ENCODE measurements at regions not wholly inside any gene's neighbourhood (a gene's known extent, or its start where the extent isn't known, plus 50 kb on each side); places are given as distances from the start of the nearest gene placed in this dataset.
"Not testable (repeated sequence)": the region's sequence is repeated elsewhere in the genome, so short reads cannot be mapped to it uniquely, and the experiment has no call there.

GRCh38 chr13:34179481-34179880 lies 361.5 kb downstream of the RFC3 start:
- Mint-ChIP-seq H3K27ac (no peak overlapping the region), H3K4me3 (no peak overlapping the region), H3K9me3 (no peaks in the 10 kb centered on the region), H3K36me3 (no peaks in the 10 kb centered on the region), H3K27me3 (no peaks in the 10 kb centered on the region), H3K4me1 (no peaks in the 10 kb centered on the region)
- CTCF ChIA-PET, result no interaction called here
- DNase-seq, result no peak

- CTCF ChIA-PET, result no interaction called here
- Mint-ChIP-seq H3K36me3 (no peaks in the 10 kb centered on the region), H3K4me1 (no peaks in the 10 kb centered on the region), H3K27me3 (no peaks in the 10 kb centered on the region), H3K9me3 (no peaks in the 10 kb centered on the region), H3K27ac (no peak overlapping the region), H3K4me3 (no peak overlapping the region)
- DNase-seq, result no peak
Measured at GRCh38 chr13:34179927-34180326, 362.0 kb downstream of the RFC3 start.

- DNase-seq, H3K4me1 Mint-ChIP-seq, H3K9me3 Mint-ChIP-seq, H3K27me3 Mint-ChIP-seq, CTCF ChIA-PET, H3K27ac Mint-ChIP-seq, H3K36me3 Mint-ChIP-seq, H3K4me3 Mint-ChIP-seq: not testable (repeated sequence)
Measured at GRCh38 chr13:34181256-34181655, 363.3 kb downstream of the RFC3 start.

- H3K36me3 Mint-ChIP-seq, result no peaks in the 10 kb centered on the region
- no peaks in the 10 kb centered on the region for H3K27me3 Mint-ChIP-seq
- no peak for DNase-seq
- H3K4me3 Mint-ChIP-seq, result no peak overlapping the region
- no peaks in the 10 kb centered on the region for H3K4me1 Mint-ChIP-seq
- no peak overlapping the region for H3K27ac Mint-ChIP-seq
- CTCF ChIA-PET, result no interaction called here
- H3K9me3 Mint-ChIP-seq, result no peaks in the 10 kb centered on the region
Measured at GRCh38 chr13:34189946-34190345, 372.0 kb downstream of the RFC3 start.

GRCh38 chr13:34201050-34201913 lies 383.3 kb downstream of the RFC3 start:
- H3K4me1 Mint-ChIP-seq, result no peaks in the 10 kb centered on the region
- H3K4me3 Mint-ChIP-seq, result no peak overlapping the region
- no peaks in the 10 kb centered on the region for H3K27me3 Mint-ChIP-seq
- H3K36me3 Mint-ChIP-seq, result no peaks in the 10 kb centered on the region
- CTCF ChIA-PET, result no interaction called here
- H3K9me3 Mint-ChIP-seq, result no peaks in the 10 kb centered on the region
- no peak for DNase-seq
- H3K27ac Mint-ChIP-seq, result no peak overlapping the region

GRCh38 chr13:34207334-34207733 lies 389.4 kb downstream of the RFC3 start:
- H3K9me3 Mint-ChIP-seq, result no peaks in the 10 kb centered on the region
- no peak overlapping the region for H3K27ac Mint-ChIP-seq
- H3K27me3 Mint-ChIP-seq, result no peaks in the 10 kb centered on the region
- CTCF ChIA-PET, result no interaction called here
- no peak overlapping the region for H3K4me3 Mint-ChIP-seq
- H3K36me3 Mint-ChIP-seq, result no peaks in the 10 kb centered on the region
- no peaks in the 10 kb centered on the region for H3K4me1 Mint-ChIP-seq
- no peak for DNase-seq

GRCh38 chr13:34207872-34208271 lies 389.9 kb downstream of the RFC3 start:
- CTCF ChIA-PET, result no interaction called here
- H3K27me3 Mint-ChIP-seq, result no peaks in the 10 kb centered on the region
- H3K4me1 Mint-ChIP-seq, result no peaks in the 10 kb centered on the region

GRCh38 chr13:34208336-34208735 lies 390.4 kb downstream of the RFC3 start:
- H3K4me1 Mint-ChIP-seq, result no peaks in the 10 kb centered on the region
- DNase-seq, result no peak
- CTCF ChIA-PET, result no interaction called here
- H3K27me3 Mint-ChIP-seq, result no peaks in the 10 kb centered on the region
- no peaks in the 10 kb centered on the region for H3K36me3 Mint-ChIP-seq
- no peaks in the 10 kb centered on the region for H3K9me3 Mint-ChIP-seq
- H3K4me3 Mint-ChIP-seq, result no peak overlapping the region
- no peak overlapping the region for H3K27ac Mint-ChIP-seq

More at GRCh38 chr13:34207872-34208271, 389.9 kb downstream of the RFC3 start:
- Mint-ChIP-seq H3K36me3 (no peaks in the 10 kb centered on the region), H3K4me3 (no peak overlapping the region), H3K27ac (no peak overlapping the region), H3K9me3 (no peaks in the 10 kb centered on the region)
- no peak for DNase-seq

GRCh38 chr13:34210341-34210740 lies 392.4 kb downstream of the RFC3 start:
- Mint-ChIP-seq H3K27ac (no peak overlapping the region), H3K36me3 (no peaks in the 10 kb centered on the region), H3K9me3 (no peaks in the 10 kb centered on the region), H3K27me3 (no peaks in the 10 kb centered on the region), H3K4me3 (no peak overlapping the region), H3K4me1 (no peaks in the 10 kb centered on the region)
- CTCF ChIA-PET, result no interaction called here
- no peak for DNase-seq

GRCh38 chr13:34214686-34215085 lies 396.7 kb downstream of the RFC3 start:
- H3K4me3 Mint-ChIP-seq, result no peak overlapping the region
- no peak overlapping the region for H3K27ac Mint-ChIP-seq
- no peak for DNase-seq
- CTCF ChIA-PET, result no interaction called here
- H3K27me3 Mint-ChIP-seq, result no peaks in the 10 kb centered on the region
- no peaks in the 10 kb centered on the region for H3K4me1 Mint-ChIP-seq
- H3K36me3 Mint-ChIP-seq, result no peaks in the 10 kb centered on the region
- no peaks in the 10 kb centered on the region for H3K9me3 Mint-ChIP-seq

- H3K4me1 Mint-ChIP-seq, result no peaks in the 10 kb centered on the region
- H3K4me3 Mint-ChIP-seq, result no peak overlapping the region
- no peaks in the 10 kb centered on the region for H3K27me3 Mint-ChIP-seq
- no peaks in the 10 kb centered on the region for H3K9me3 Mint-ChIP-seq
- H3K36me3 Mint-ChIP-seq, result no peaks in the 10 kb centered on the region
- CTCF ChIA-PET, result no interaction called here
- no peak for DNase-seq
- H3K27ac Mint-ChIP-seq, result no peak overlapping the region
Measured at GRCh38 chr13:34216256-34216655, 398.3 kb downstream of the RFC3 start.

- Mint-ChIP-seq H3K27me3 (no peaks in the 10 kb centered on the region), H3K36me3 (no peaks in the 10 kb centered on the region), H3K27ac (no peak overlapping the region), H3K4me1 (no peaks in the 10 kb centered on the region), H3K4me3 (no peak overlapping the region), H3K9me3 (no peaks in the 10 kb centered on the region)
- no peak for DNase-seq
- CTCF ChIA-PET, result no interaction called here
Measured at GRCh38 chr13:34217343-34218025, 399.5 kb downstream of the RFC3 start.

GRCh38 chr13:34223984-34224383 lies 406.0 kb downstream of the RFC3 start:
- no peaks in the 10 kb centered on the region for H3K27me3 Mint-ChIP-seq
- no peaks in the 10 kb centered on the region for H3K4me1 Mint-ChIP-seq
- CTCF ChIA-PET, result no interaction called here
- H3K27ac Mint-ChIP-seq, result no peak overlapping the region
- no peaks in the 10 kb centered on the region for H3K9me3 Mint-ChIP-seq
- DNase-seq, result no peak
- no peaks in the 10 kb centered on the region for H3K36me3 Mint-ChIP-seq
- no peak overlapping the region for H3K4me3 Mint-ChIP-seq

- Mint-ChIP-seq H3K36me3 (no peaks in the 10 kb centered on the region), H3K27me3 (no peaks in the 10 kb centered on the region), H3K4me3 (no peak overlapping the region), H3K27ac (no peak overlapping the region), H3K4me1 (no peaks in the 10 kb centered on the region), H3K9me3 (no peaks in the 10 kb centered on the region)
- CTCF ChIA-PET, result no interaction called here
- no peak for DNase-seq
Measured at GRCh38 chr13:34224877-34225276, 406.9 kb downstream of the RFC3 start.

- Mint-ChIP-seq H3K9me3 (no peaks in the 10 kb centered on the region), H3K27ac (no peak overlapping the region), H3K4me3 (no peak overlapping the region), H3K36me3 (no peaks in the 10 kb centered on the region), H3K27me3 (no peaks in the 10 kb centered on the region), H3K4me1 (no peaks in the 10 kb centered on the region)
- no peak for DNase-seq
- CTCF ChIA-PET, result no interaction called here
Measured at GRCh38 chr13:34230271-34230670, 412.3 kb downstream of the RFC3 start.
